ENCODE measurements at regions not wholly inside any gene's neighbourhood (a gene's known extent, or its start where the extent isn't known, plus 50 kb on each side); places are given as distances from the start of the nearest gene placed in this dataset.

- no peak for TF ChIP-seq CHD7 (IDR thresholded peaks at IDR 0.05; ENCODE audit: insufficient replicate concordance, low read length)
- TF ChIP-seq RXRA (IDR thresholded peaks at IDR 0.05; ENCODE audit: insufficient read depth, low read depth, low read length): no peak
- TF ChIP-seq TAF7 (optimal IDR thresholded peaks at IDR 0.05; ENCODE audit: borderline replicate concordance, low read depth, low read length): no peak
Observed at GRCh38 chr3:170806141-170806540, 63.9 kb downstream of the RPL22L1 start (continued).
